ENCODE measurements at regions not wholly inside any gene's neighbourhood (a gene's known extent, or its start where the extent isn't known, plus 50 kb on each side); places are given as distances from the start of the nearest gene placed in this dataset.
"Not testable (repeated sequence)": the region's sequence is repeated elsewhere in the genome, so short reads cannot be mapped to it uniquely, and the experiment has no call there.

- no peak for DNase-seq
Measured at GRCh38 chr13:23947893-23948292, 50.6 kb upstream of the C1QTNF9B start.

- DNase-seq, result no peak
Measured at GRCh38 chr13:23949200-23949599, 51.9 kb upstream of the C1QTNF9B start.

GRCh38 chr13:23949736-23950135, 52.4 kb upstream of the C1QTNF9B start:
- no peak for DNase-seq

- DNase-seq, result no peak
Measured at GRCh38 chr13:23950736-23951510, 53.6 kb upstream of the C1QTNF9B start.

GRCh38 chr13:23952796-23953195, 55.5 kb upstream of the C1QTNF9B start:
- no peak for DNase-seq

DNA sequence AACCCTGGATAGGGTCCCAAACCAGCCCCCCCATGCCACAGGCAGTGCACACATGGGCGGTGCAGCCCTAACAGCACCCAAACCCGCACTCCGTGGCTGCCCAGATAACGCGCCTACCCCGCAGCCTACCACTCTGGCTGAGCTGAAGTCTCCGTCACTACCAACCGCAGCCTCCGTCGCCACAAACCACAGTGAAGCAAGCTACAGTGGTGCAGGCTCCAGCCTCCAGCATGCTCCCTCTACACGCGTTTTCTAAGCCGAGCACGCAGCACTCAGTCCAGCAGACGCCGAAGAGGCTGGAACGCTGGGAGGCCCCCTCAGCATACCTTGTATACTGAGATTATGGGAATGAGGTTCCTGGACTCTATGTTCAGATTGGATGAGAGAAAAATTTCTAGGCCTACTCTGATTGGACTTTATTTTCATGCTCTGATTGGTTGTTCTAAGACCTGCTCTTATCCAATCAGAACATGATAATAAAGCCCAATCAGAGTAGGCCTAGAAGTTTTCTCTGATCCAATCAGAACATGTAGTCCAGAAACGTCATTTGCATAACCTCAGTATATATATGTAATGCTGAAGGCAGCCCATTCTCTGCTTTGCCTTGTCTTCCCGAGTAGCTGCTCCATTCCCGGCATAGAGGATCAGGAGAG, 56.7 kb upstream of the C1QTNF9B start:
- DNase-seq, result no peak

DNA sequence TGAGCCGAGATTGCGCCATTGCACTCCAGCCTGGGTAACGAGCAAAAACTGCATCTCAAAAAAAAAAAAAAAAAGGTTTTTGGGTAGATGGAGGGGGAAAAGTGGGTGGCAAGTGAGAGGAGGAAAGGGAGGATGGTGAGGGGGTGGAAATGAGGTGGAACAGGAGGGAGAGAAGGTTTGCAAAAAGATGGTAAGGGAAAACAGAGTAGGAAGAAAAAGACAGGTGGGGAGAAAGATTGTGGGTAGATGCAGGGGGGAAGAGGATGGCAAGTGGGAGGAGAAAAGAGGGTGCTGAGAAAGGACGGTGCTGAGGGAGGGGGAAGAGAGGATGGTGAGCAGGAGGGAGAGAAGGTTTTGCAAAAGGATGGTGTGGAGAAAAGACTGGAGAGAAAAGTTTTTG, 57.8 kb upstream of the C1QTNF9B start:
- no peak for DNase-seq

DNA sequence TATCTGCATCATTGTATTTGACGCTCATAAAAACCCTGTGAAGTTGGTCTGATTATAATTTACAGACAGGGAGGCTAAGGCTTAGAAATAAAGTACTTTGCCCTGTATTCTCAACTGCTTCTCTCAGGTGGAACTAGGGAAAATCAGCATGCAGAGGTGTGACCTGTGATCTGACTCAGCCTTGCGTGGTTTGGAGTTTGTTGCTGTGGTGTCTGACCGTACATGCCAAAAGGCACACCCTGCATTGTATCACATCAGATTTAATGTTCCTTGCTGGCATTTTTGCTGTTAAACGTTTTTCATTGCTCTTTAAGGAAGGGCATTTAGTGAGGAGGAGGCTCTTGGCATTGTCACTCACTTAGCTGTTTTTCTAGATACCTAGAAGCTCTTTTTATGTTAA, 58.8 kb upstream of the C1QTNF9B start:
- DNase-seq, result no peak

GRCh38 chr13:23957981-23958380, 60.7 kb upstream of the C1QTNF9B start:
- no peak for DNase-seq

- DNase-seq, result no peak
Measured at GRCh38 chr13:23959231-23959862, 62.0 kb upstream of the C1QTNF9B start.

DNA sequence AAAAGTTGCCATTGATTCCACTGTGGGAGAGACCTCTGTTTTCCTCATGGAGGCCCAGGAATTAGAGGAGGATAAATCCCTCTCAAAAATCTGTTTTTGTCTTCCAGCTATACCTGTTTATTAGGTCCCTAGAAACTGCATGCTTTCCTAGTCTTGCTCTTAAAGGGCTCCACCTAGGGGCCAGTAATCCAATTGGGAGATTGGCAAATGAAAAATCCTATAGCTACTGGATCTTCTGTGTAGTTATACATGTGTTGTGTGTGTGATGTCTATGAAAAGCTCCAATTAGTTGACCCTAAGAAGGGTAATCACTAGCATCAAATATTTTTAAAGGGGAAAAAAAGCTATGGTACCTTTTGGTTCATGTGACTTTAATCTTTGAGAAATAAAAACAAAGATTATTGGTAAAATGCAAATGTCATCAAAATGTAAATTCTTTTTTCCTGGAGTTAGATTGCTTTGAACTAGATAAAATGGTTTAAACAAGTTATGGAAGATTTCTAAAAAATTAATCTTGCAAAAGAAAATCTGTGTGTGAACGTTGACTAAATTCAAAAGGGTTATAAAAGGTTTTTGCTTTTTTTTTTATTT, 63.4 kb upstream of the C1QTNF9B start:
- DNase-seq, result no peak

DNA sequence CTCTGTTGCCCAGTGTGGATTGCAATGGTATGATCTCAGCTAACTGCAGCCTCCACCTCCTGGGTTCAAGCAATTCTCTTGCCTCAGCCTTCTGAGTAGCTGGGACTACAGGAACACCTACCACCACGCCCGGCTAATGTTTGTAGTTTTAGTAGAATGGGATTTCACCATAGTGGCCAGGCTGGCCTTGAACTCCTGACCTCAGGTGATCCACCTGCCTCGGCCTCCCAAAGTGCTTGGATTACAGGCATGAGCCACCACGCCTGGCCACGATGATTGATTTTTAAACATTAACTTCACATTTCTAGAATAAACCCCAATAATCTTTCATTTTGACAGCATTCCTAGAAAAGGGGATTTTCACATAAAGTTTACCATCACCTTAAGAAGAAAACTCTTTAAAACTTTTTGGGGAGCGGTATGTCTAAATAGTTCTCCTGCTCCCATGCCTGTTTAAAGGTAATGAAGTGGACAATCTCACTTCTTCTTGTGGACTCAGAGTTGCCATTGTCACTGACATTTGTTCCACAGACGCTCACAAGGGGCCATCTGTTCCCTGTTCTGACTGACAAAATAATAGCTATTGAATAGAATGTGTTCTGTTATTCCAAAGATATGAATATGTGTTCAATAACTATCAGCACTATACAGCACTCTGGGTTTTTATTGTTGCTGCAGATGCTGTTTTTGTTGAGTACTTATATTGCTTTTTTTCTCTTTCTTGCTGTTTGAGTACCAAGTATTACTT, 66.1 kb upstream of the C1QTNF9B start:
- no peak for DNase-seq

- no peak for DNase-seq
Measured at GRCh38 chr13:23963947-23964346, 66.6 kb upstream of the C1QTNF9B start.

DNA sequence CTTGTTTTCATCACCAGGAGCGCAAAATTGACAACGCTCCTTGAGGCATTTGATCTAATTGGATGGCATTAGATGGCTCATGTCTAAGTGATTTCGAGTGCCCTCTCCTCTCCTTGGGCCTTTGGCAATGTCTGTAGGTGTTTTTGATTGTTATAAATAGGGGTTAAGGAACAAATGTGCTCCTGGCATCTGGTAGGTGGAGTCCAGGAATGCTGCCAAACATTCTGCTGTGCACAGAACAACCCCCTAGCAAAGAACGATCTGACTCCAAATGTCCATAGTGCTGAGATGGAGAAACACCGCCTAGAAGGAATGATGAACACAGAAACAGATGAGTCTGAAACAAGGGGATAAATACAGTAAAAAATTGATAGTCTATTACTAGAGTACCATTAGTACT, 68.0 kb upstream of the C1QTNF9B start:
- no peak for DNase-seq

DNA sequence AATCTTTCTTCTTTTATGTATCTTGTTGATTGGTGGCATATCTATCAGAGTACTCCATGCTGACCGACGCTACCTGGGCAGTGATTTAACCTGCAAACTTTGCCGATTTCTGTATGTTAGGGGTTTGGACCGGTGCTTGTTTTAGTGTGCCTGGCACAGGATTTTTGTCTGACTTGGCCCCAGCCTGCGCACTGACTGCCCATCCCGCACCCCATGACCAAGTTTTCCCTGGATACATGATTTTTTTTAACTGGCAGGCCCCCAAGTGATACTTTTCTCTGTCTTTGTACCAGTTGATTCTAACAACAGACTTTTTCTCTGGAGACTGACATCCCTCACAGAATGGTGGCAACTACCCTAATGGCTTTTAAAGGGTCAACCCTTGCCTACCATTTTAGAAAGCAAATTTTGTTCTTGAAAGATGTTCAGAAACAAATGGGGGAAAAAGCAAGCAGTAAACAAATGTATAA, 69.0 kb upstream of the C1QTNF9B start:
- no peak for DNase-seq

- DNase-seq, result no peak
Measured at GRCh38 chr13:23966691-23967615, 69.7 kb upstream of the C1QTNF9B start.

GRCh38 chr13:23967792-23968191, 70.5 kb upstream of the C1QTNF9B start:
- DNase-seq, result not testable (repeated sequence)

DNA sequence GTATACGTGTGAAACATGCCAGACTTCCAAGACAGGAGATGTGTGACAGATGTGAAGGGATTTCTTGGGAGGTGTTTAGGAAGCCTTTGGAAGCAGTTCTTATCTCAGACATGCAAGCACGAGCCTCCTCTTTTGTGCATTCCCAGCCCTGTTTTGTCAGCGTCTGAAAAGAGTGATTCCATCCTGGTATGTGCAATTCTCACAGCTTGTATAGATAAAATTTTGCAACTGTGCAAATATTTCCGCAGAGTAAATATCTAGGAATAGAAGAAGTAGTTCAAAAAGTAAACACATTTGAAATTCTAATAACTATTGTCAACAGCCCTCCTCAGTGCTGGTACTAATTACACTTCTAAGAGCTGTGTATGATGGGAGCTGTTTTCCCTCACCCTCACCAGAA, 72.3 kb upstream of the C1QTNF9B start:
- no peak for DNase-seq

- DNase-seq, result no peak
Measured at GRCh38 chr13:23979361-23980159, 82.3 kb upstream of the C1QTNF9B start.

GRCh38 chr13:23980160-23980551, 82.9 kb upstream of the C1QTNF9B start:
- DNase-seq, result peak; percentile 10

GRCh38 chr13:23983671-23984070, 86.4 kb upstream of the C1QTNF9B start:
- no peak for DNase-seq
